ENCODE measurements at regions not wholly inside any gene's neighbourhood (a gene's known extent, or its start where the extent isn't known, plus 50 kb on each side); places are given as distances from the start of the nearest gene placed in this dataset.

DNA sequence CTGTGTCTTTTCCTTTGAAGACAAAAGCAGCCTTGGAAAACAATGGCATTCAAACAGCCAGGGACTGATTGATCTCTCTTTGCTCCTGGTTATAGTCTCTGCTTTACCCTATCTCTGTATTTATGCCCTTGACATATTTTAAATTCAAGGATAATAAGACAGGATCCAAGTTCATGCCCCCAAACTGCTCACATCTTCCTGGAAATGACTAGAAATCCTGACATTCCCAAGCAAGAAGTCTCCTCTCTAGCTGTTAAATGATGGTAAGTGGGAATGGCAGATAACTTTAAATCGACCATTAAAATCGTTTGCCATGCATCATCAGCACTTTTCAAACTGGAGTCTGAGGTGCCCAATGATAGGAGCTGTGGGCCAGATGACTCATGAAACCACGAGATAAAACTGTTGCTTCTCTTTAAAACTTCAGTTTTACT is 435.6 kb downstream of the FOXO1 start:
- CTCF ChIA-PET = no interaction called here
- peak overlapping the region; percentile 35 for H3K27ac Mint-ChIP-seq (ENCODE audit: unreplicated experiment)
- no peak overlapping the region for H3K4me3 ChIP-seq (ENCODE audit: low read depth, low read length)

DNA sequence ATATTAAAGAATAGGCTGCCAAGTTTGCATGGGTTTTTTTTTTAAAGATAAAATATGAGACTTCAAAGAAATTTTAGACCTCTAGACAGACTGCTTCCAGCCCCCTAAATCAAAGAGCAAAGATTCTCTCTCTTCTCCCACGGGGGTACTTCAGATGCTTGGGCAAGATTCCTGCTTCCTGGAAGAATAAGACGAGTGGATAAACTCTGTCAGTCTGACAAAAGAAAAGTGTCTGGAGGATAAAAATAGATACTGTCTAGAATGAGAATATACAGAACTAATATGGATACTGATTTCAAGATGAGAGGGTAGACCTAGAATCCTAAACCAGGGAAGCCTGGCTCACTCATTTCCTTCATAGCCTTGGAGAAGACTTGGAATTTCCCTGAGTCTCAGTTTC is 435.1 kb downstream of the FOXO1 start:
- Mint-ChIP-seq H3K36me3 (ENCODE audit: insufficient read depth, unreplicated experiment) (no peaks in the 10 kb centered on the region), H3K27me3 (ENCODE audit: insufficient read depth, unreplicated experiment) (no peaks in the 10 kb centered on the region), H3K4me1 (ENCODE audit: low read depth, unreplicated experiment) (peaks cover 21% of the 10 kb centered on the region), H3K27ac (ENCODE audit: unreplicated experiment) (no peak overlapping the region), H3K4me3 (ENCODE audit: unreplicated experiment) (no peak overlapping the region), H3K9me3 (ENCODE audit: unreplicated experiment) (no peaks in the 10 kb centered on the region)
- POLR2A ChIA-PET = no interaction called here
- BruUV-seq (replicated peaks) = no TSS peak
- TF ChIP-seq, protein P1, sequence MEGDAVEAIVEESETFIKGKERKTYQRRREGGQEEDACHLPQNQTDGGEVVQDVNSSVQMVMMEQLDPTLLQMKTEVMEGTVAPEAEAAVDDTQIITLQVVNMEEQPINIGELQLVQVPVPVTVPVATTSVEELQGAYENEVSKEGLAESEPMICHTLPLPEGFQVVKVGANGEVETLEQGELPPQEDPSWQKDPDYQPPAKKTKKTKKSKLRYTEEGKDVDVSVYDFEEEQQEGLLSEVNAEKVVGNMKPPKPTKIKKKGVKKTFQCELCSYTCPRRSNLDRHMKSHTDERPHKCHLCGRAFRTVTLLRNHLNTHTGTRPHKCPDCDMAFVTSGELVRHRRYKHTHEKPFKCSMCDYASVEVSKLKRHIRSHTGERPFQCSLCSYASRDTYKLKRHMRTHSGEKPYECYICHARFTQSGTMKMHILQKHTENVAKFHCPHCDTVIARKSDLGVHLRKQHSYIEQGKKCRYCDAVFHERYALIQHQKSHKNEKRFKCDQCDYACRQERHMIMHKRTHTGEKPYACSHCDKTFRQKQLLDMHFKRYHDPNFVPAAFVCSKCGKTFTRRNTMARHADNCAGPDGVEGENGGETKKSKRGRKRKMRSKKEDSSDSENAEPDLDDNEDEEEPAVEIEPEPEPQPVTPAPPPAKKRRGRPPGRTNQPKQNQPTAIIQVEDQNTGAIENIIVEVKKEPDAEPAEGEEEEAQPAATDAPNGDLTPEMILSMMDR (IDR thresholded peaks at IDR 0.05; ENCODE audit: insufficient read depth in 1 of 2, low read depth in 1 of 2, low read length in 1 of 2, severe bottlenecking in 1 of 2, unreplicated experiment in 1 of 2) = no peak
- Histone ChIP-seq H3K4me1 (peaks cover 10% of the 10 kb centered on the region; the same call in 1 of the 2 replicates), H3K36me3 (ENCODE audit: control insufficient read depth, insufficient read depth, low read length) (no peaks in the 10 kb centered on the region), H3K27me3 (replicated peaks; ENCODE audit: control insufficient read depth, insufficient read depth, low read length) (no peaks in the 10 kb centered on the region), H3K9me3 (no peaks in the 10 kb centered on the region; the same call in 1 of the 2 replicates), H3K4me3 (ENCODE audit: low read depth, low read length) (no peak overlapping the region)
- DNase-seq = no peak
- intact Hi-C loops (cut with micrococcal nuclease; ENCODE audit: unreplicated experiment) = no loop called here
- CTCF ChIA-PET = no interaction called here

More for the DNA sequence above, 435.6 kb downstream of the FOXO1 start:
- no peaks in the 10 kb centered on the region for H3K27me3 ChIP-seq (replicated peaks; ENCODE audit: control insufficient read depth, insufficient read depth, low read length)
- H3K27me3 Mint-ChIP-seq (ENCODE audit: insufficient read depth, unreplicated experiment) = no peaks in the 10 kb centered on the region
- no peaks in the 10 kb centered on the region; the same call in 1 of the 2 replicates for H3K9me3 ChIP-seq
- no TSS peak for BruUV-seq (replicated peaks)
- no peak for DNase-seq
- H3K9me3 Mint-ChIP-seq (ENCODE audit: unreplicated experiment) = no peaks in the 10 kb centered on the region
- intact Hi-C loops (cut with micrococcal nuclease; ENCODE audit: unreplicated experiment) = no loop called here
- H3K36me3 ChIP-seq (ENCODE audit: control insufficient read depth, insufficient read depth, low read length) = no peaks in the 10 kb centered on the region
- TF ChIP-seq, protein P1 (IDR thresholded peaks at IDR 0.05; ENCODE audit: insufficient read depth in 1 of 2, low read depth in 1 of 2, low read length in 1 of 2, severe bottlenecking in 1 of 2, unreplicated experiment in 1 of 2) = no peak
- H3K36me3 Mint-ChIP-seq (ENCODE audit: insufficient read depth, unreplicated experiment) = no peaks in the 10 kb centered on the region
- H3K4me1 Mint-ChIP-seq (ENCODE audit: low read depth, unreplicated experiment) = peaks cover 21% of the 10 kb centered on the region
- POLR2A ChIA-PET = no interaction called here
- H3K4me3 Mint-ChIP-seq (ENCODE audit: unreplicated experiment) = no peak overlapping the region
- H3K4me1 ChIP-seq = peaks cover 10% of the 10 kb centered on the region; the same call in 1 of the 2 replicates

DNA sequence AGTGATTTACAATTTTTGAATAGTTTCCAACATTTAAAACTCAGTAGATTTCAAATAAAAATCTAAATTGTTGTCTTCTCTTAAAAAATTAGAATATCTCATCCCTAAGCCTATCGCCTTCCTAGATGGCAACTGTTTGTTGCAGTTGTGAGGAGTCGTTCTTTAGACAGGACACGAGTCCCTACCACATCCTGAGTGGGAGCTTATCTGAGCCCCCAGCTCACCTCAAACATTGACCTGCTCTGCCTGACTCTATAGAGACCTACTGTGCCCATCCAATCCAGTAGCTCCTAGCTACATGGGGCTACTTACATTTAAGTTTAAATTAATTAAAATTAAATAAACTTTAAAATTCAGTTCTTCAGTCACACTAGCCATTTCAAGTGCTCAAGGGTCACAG is 434.7 kb downstream of the FOXO1 start:
- H3K9me3 ChIP-seq = no peaks in the 10 kb centered on the region; the same call in 1 of the 2 replicates
- ChIA-PET POLR2A (no interaction called here), CTCF (no interaction called here)
- Mint-ChIP-seq H3K9me3 (ENCODE audit: unreplicated experiment) (no peaks in the 10 kb centered on the region), H3K4me1 (ENCODE audit: low read depth, unreplicated experiment) (peaks cover 21% of the 10 kb centered on the region), H3K36me3 (ENCODE audit: insufficient read depth, unreplicated experiment) (no peaks in the 10 kb centered on the region), H3K27me3 (ENCODE audit: insufficient read depth, unreplicated experiment) (no peaks in the 10 kb centered on the region), H3K4me3 (ENCODE audit: unreplicated experiment) (no peak overlapping the region), H3K27ac (ENCODE audit: unreplicated experiment) (no peak overlapping the region)
- BruUV-seq (replicated peaks) = no TSS peak
- TF ChIP-seq, protein P1 (IDR thresholded peaks at IDR 0.05; ENCODE audit: insufficient read depth in 1 of 2, low read depth in 1 of 2, low read length in 1 of 2, severe bottlenecking in 1 of 2, unreplicated experiment in 1 of 2) = no peak
- intact Hi-C loops (cut with micrococcal nuclease; ENCODE audit: unreplicated experiment) = no loop called here
- H3K36me3 ChIP-seq (ENCODE audit: control insufficient read depth, insufficient read depth, low read length) = no peaks in the 10 kb centered on the region
- H3K27me3 ChIP-seq (replicated peaks; ENCODE audit: control insufficient read depth, insufficient read depth, low read length) = no peaks in the 10 kb centered on the region
- DNase-seq = no peak
- peaks cover 10% of the 10 kb centered on the region; the same call in 1 of the 2 replicates for H3K4me1 ChIP-seq
- no peak overlapping the region for H3K4me3 ChIP-seq (ENCODE audit: low read depth, low read length)

All from Caco-2 (cell line).